Fibroblast of skin of left quadriceps (primary cell): ENCODE measurements at regions not wholly inside any gene's neighbourhood (a gene's known extent, or its start where the extent isn't known, plus 50 kb on each side); places are given as distances from the start of the nearest gene placed in this dataset.
"Not testable (repeated sequence)": the region's sequence is repeated elsewhere in the genome, so short reads cannot be mapped to it uniquely, and the experiment has no call there.

Experiments used
- DNase-seq, 2 experiments: peaks; one replicate each; pipeline ENCODE4 v3.0.0-alpha.2; 2013; ENCODE audit warnings: low read depth in 2 of 2

- DNase-seq, result no peak
Observed at GRCh38 chr5:167378894-167379723, 912.3 kb upstream of the WWC1 start.

GRCh38 chr5:167381457-167381856, 910.0 kb upstream of the WWC1 start:
- DNase-seq, result no peak

GRCh38 chr5:167389537-167389936, 901.9 kb upstream of the WWC1 start:
- DNase-seq, result peak; percentile 45 to 48

- not testable (repeated sequence) for DNase-seq
Observed at GRCh38 chr5:167391286-167391685, 900.2 kb upstream of the WWC1 start.

- DNase-seq, result no peak
Observed at GRCh38 chr5:167392240-167392639, 899.2 kb upstream of the WWC1 start.

- no peak for DNase-seq
Observed at GRCh38 chr5:167393358-167393757, 898.1 kb upstream of the WWC1 start.

GRCh38 chr5:167402671-167403070, 888.8 kb upstream of the WWC1 start:
- DNase-seq, result peak in 1 of 2 experiments; percentile 13

GRCh38 chr5:167406513-167406912, 884.9 kb upstream of the WWC1 start:
- peak; percentile 33 to 35 for DNase-seq

GRCh38 chr5:167412556-167412955, 878.9 kb upstream of the WWC1 start:
- DNase-seq, result peak; percentile 69 to 74

GRCh38 chr5:167413506-167413905, 877.9 kb upstream of the WWC1 start:
- DNase-seq, result no peak

- no peak for DNase-seq
Observed at GRCh38 chr5:167414611-167415010, 876.8 kb upstream of the WWC1 start.

- DNase-seq, result no peak
Observed at GRCh38 chr5:167415779-167416746, 875.4 kb upstream of the WWC1 start.

- no peak for DNase-seq
Observed at GRCh38 chr5:167417662-167418061, 873.8 kb upstream of the WWC1 start.

- no peak for DNase-seq
Observed at GRCh38 chr5:167425161-167425560, 866.3 kb upstream of the WWC1 start.

GRCh38 chr5:167426501-167426900, 864.9 kb upstream of the WWC1 start:
- DNase-seq, result no peak

GRCh38 chr5:167427641-167428040, 863.8 kb upstream of the WWC1 start:
- not testable (repeated sequence) for DNase-seq

- no peak for DNase-seq
Observed at GRCh38 chr5:167440846-167441245, 850.6 kb upstream of the WWC1 start.

- DNase-seq, result no peak
Observed at GRCh38 chr5:167442922-167443321, 848.5 kb upstream of the WWC1 start.

GRCh38 chr5:167447466-167448375, 843.7 kb upstream of the WWC1 start:
- no peak for DNase-seq

GRCh38 chr5:167448376-167448775, 843.1 kb upstream of the WWC1 start:
- DNase-seq, result no peak

- DNase-seq, result peak; percentile 78 to 81
Observed at GRCh38 chr5:167451076-167451475, 840.4 kb upstream of the WWC1 start.
